ENCODE measurements at regions not wholly inside any gene's neighbourhood (a gene's known extent, or its start where the extent isn't known, plus 50 kb on each side); places are given as distances from the start of the nearest gene placed in this dataset.

DNA sequence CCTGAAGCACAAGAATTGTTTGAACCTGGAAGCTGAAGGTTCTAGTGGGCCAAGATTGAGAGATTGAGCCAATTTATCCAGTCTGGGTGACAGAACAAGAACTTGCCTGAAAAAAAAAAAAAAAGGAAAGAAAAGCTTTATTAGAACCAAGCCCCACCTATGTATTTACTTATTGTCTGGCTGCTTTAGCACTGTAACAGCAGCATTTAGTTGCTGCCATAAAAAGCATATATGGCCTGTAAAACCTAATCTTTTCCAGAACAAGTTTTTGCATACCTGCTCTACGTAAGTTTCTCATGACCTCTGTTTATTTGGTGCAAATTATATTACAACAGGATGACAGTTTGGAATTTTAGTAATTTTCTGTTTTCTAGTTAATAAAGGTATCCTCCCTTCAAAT, 1565.6 kb upstream of the LRRTM1 start:
- TF ChIP-seq, protein P1, sequence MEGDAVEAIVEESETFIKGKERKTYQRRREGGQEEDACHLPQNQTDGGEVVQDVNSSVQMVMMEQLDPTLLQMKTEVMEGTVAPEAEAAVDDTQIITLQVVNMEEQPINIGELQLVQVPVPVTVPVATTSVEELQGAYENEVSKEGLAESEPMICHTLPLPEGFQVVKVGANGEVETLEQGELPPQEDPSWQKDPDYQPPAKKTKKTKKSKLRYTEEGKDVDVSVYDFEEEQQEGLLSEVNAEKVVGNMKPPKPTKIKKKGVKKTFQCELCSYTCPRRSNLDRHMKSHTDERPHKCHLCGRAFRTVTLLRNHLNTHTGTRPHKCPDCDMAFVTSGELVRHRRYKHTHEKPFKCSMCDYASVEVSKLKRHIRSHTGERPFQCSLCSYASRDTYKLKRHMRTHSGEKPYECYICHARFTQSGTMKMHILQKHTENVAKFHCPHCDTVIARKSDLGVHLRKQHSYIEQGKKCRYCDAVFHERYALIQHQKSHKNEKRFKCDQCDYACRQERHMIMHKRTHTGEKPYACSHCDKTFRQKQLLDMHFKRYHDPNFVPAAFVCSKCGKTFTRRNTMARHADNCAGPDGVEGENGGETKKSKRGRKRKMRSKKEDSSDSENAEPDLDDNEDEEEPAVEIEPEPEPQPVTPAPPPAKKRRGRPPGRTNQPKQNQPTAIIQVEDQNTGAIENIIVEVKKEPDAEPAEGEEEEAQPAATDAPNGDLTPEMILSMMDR (IDR thresholded peaks at IDR 0.05), result no peak
- CTCF ChIA-PET, result no interaction called here

DNA sequence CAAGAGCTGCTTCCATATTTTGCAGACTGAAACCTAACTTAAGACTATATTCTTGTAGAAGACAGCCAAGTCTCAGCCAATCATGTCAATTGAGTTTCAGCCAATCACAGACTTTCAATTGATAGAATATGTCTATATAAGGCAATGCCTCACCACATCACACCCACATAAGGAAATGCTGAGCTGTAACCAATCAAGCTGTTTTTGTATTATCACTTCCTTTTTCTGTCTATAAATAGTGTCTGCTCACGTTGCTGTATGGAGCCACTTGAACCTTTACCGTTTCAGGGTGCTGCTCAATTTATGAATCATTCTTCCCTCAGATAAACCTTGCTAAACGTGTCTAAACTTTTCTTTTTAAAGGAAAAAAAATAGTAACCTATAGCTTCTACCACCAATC, 1554.4 kb upstream of the LRRTM1 start:
- ChIA-PET CTCF (no interaction called here), POLR2A (no interaction called here)
- intact Hi-C loops (cut with micrococcal nuclease), result no loop called here
- TF ChIP-seq, protein P1 (IDR thresholded peaks at IDR 0.05), result no peak
- no peaks in the 10 kb centered on the region for H3K4me1 Mint-ChIP-seq (ENCODE audit: low read depth)
- no peaks in the 10 kb centered on the region for H3K27me3 Mint-ChIP-seq
- no peaks in the 10 kb centered on the region for H3K36me3 Mint-ChIP-seq (ENCODE audit: low read depth)
- no peak for DNase-seq
- H3K9me3 Mint-ChIP-seq, result peaks cover 6% of the 10 kb centered on the region
- ATAC-seq, result no peak
- no peak overlapping the region for H3K4me3 Mint-ChIP-seq
- H3K27ac Mint-ChIP-seq, result no peak overlapping the region

More for the DNA sequence above, 1565.6 kb upstream of the LRRTM1 start:
- ATAC-seq (no peak), DNase-seq (no peak)
- H3K27me3 Mint-ChIP-seq, result no peaks in the 10 kb centered on the region
- no peak overlapping the region for H3K27ac Mint-ChIP-seq
- H3K4me1 Mint-ChIP-seq (ENCODE audit: low read depth), result no peaks in the 10 kb centered on the region
- H3K4me3 Mint-ChIP-seq, result no peak overlapping the region
- POLR2A ChIA-PET, result no interaction called here
- intact Hi-C loops (cut with micrococcal nuclease), result no loop called here
- peaks cover 13% of the 10 kb centered on the region for H3K9me3 Mint-ChIP-seq
- H3K36me3 Mint-ChIP-seq (ENCODE audit: low read depth), result no peaks in the 10 kb centered on the region

DNA sequence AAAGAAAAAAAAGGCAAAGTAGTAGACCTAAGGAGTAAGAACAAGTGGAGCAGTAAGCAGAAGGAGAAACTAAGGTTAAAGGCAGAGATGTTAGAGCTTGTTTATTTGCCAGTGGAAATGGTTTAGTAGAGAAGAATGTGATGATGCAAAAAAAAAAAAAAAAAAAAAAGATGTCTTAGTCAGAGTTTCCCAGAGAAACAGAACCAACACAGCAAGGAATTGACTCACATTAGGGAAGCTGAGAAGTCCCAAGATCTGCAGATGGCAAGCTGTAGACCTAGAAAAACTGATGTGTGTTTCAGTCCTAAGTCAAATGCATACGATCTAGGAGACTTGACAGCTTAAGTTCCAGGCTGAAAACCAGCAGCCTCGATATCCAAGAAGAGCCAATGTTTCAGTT, 1548.8 kb upstream of the LRRTM1 start:
- H3K36me3 Mint-ChIP-seq (ENCODE audit: low read depth), result no peaks in the 10 kb centered on the region
- CTCF ChIA-PET, result no interaction called here

DNA sequence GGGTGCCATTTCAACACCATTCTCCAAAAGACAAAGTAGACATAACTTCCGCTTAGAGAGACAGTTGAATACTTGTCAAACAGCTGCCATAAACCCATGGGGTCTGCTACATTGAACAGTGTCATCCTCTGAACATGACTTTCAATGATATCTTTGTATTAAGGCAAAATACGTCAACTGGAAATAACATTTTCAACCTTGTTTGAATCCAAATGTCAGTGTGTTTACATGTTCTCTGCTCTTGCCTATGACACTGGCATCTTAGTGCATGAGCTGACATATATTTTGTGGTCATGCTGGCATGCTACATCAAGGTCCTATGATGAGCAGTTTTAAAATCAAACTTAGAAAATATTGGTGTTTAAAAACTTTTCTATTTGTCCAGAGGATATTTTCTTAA, 1548.1 kb upstream of the LRRTM1 start:
- H3K4me1 Mint-ChIP-seq (ENCODE audit: low read depth), result no peaks in the 10 kb centered on the region
- ATAC-seq, result no peak
- no peaks in the 10 kb centered on the region for H3K27me3 Mint-ChIP-seq
- POLR2A ChIA-PET, result no interaction called here
- CTCF ChIA-PET, result no interaction called here
- no peaks in the 10 kb centered on the region for H3K36me3 Mint-ChIP-seq (ENCODE audit: low read depth)
- intact Hi-C loops (cut with micrococcal nuclease), result no loop called here
- no peak overlapping the region for H3K4me3 Mint-ChIP-seq
- TF ChIP-seq, protein P1 (IDR thresholded peaks at IDR 0.05), result no peak
- H3K9me3 Mint-ChIP-seq, result peaks cover 6% of the 10 kb centered on the region
- no peak for DNase-seq
- H3K27ac Mint-ChIP-seq, result no peak overlapping the region

More for the DNA sequence above, 1548.8 kb upstream of the LRRTM1 start:
- Mint-ChIP-seq H3K27me3 (no peaks in the 10 kb centered on the region), H3K27ac (no peak overlapping the region), H3K9me3 (peaks cover 3% of the 10 kb centered on the region), H3K4me3 (no peak overlapping the region), H3K4me1 (ENCODE audit: low read depth) (no peaks in the 10 kb centered on the region)
- intact Hi-C loops (cut with micrococcal nuclease), result no loop called here
- DNase-seq, result no peak
- ATAC-seq, result no peak
- POLR2A ChIA-PET, result no interaction called here
- TF ChIP-seq, protein P1 (IDR thresholded peaks at IDR 0.05), result no peak

DNA sequence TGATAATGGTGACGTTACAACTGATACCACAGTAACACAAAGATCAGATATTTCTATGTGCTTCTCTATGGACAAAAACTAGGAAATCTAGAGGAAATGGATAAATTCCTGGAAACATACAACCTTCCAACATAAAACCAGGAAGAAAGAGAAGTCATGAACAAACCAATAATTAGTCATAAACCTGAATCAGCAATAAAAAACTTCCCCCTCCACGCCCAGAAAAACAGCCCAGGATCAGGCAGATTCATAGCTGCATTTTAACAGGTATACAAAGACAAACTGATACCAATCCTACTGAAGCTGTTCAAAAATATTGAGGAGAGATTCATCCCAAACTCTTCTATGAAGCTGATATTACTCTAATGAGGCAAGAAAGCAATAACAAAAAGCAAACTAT, 1535.2 kb upstream of the LRRTM1 start:
- no peak for ATAC-seq
- H3K4me1 Mint-ChIP-seq (ENCODE audit: low read depth), result no peaks in the 10 kb centered on the region
- H3K27ac Mint-ChIP-seq, result no peak overlapping the region
- H3K36me3 Mint-ChIP-seq (ENCODE audit: low read depth), result no peaks in the 10 kb centered on the region
- intact Hi-C loops (cut with micrococcal nuclease), result no loop called here
- no peak for DNase-seq
- CTCF ChIA-PET, result no interaction called here
- no peak overlapping the region for H3K4me3 Mint-ChIP-seq
- peaks cover 15% of the 10 kb centered on the region for H3K9me3 Mint-ChIP-seq
- TF ChIP-seq, protein P1 (IDR thresholded peaks at IDR 0.05), result no peak
- H3K27me3 Mint-ChIP-seq, result no peaks in the 10 kb centered on the region
- POLR2A ChIA-PET, result no interaction called here

Data from activated CD8-positive, alpha-beta T cell treated with anti-CD3 and anti-CD28 coated beads for 36 hours (primary cell).